ENCODE measurements at regions not wholly inside any gene's neighbourhood (a gene's known extent, or its start where the extent isn't known, plus 50 kb on each side); places are given as distances from the start of the nearest gene placed in this dataset.

DNA sequence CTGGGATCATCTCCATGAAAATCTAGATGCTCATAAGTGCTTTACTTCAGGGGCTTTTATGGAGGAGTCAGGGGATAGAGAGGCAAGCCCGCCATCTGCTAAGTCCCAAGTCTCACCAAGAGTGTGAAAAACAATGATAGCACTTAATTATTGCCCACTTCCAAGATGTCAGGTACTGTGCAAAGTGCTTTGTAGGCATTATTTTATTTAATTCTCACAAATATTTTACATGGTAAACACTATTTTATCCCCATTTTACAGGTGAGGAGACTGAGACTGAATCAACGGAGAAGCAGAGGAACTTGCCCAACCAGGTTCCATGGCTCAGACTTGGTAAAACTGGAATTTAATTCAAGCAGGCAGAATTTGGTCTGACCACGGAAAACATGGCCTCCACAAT lies 147.5 kb downstream of the ACKR3 start:
- TF ChIP-seq L3MBTL2 (conservative IDR thresholded peaks at IDR 0.05) (no peak), FOXA1 (IDR thresholded peaks at IDR 0.05) (no peak), BHLHE40 (IDR thresholded peaks at IDR 0.05; ENCODE audit: borderline replicate concordance) (no peak), SUZ12 (IDR thresholded peaks at IDR 0.05) (no peak), ELF4 (IDR thresholded peaks at IDR 0.05) (no peak), ZNF384 (IDR thresholded peaks at IDR 0.05) (no peak), SP1 (IDR thresholded peaks at IDR 0.05) (no peak), FOXM1 (IDR thresholded peaks at IDR 0.05; ENCODE audit: borderline replicate concordance) (no peak), TARDBP (IDR thresholded peaks at IDR 0.05) (no peak)
- TF ChIP-seq, protein P1, sequence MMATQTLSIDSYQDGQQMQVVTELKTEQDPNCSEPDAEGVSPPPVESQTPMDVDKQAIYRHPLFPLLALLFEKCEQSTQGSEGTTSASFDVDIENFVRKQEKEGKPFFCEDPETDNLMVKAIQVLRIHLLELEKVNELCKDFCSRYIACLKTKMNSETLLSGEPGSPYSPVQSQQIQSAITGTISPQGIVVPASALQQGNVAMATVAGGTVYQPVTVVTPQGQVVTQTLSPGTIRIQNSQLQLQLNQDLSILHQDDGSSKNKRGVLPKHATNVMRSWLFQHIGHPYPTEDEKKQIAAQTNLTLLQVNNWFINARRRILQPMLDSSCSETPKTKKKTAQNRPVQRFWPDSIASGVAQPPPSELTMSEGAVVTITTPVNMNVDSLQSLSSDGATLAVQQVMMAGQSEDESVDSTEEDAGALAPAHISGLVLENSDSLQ (IDR thresholded peaks at IDR 0.05) = no peak

Measured in HEK293T (cell line).